ENCODE measurements at regions not wholly inside any gene's neighbourhood (a gene's known extent, or its start where the extent isn't known, plus 50 kb on each side); places are given as distances from the start of the nearest gene placed in this dataset.

GRCh38 chr14:76551906-76552305 lies 176.0 kb downstream of the ESRRB start:
- no peak for DNase-seq

GRCh38 chr14:76564471-76565422 lies 188.8 kb downstream of the ESRRB start:
- no peak for DNase-seq

GRCh38 chr14:76566439-76566838 lies 190.5 kb downstream of the ESRRB start:
- DNase-seq, result no peak

- no peak for DNase-seq
Measured at GRCh38 chr14:76574416-76575095, 186.7 kb upstream of the VASH1 start.

- DNase-seq, result no peak
Measured at GRCh38 chr14:76575108-76575507, 186.2 kb upstream of the VASH1 start.

GRCh38 chr14:76576047-76576741 lies 185.1 kb upstream of the VASH1 start:
- no peak for DNase-seq

- DNase-seq, result no peak
Measured at GRCh38 chr14:76577090-76577489, 184.2 kb upstream of the VASH1 start.

GRCh38 chr14:76577837-76578236 lies 183.4 kb upstream of the VASH1 start:
- no peak for DNase-seq

GRCh38 chr14:76580399-76580798 lies 180.9 kb upstream of the VASH1 start:
- DNase-seq, result no peak

- DNase-seq, result no peak
Measured at GRCh38 chr14:76580967-76581366, 180.3 kb upstream of the VASH1 start.

GRCh38 chr14:76581592-76581991 lies 179.7 kb upstream of the VASH1 start:
- no peak for DNase-seq

- DNase-seq, result no peak
Measured at GRCh38 chr14:76582447-76582846, 178.8 kb upstream of the VASH1 start.

- DNase-seq, result no peak
Measured at GRCh38 chr14:76583174-76583573, 178.1 kb upstream of the VASH1 start.

- no peak for DNase-seq
Measured at GRCh38 chr14:76583805-76584204, 177.5 kb upstream of the VASH1 start.

GRCh38 chr14:76584271-76584702 lies 177.0 kb upstream of the VASH1 start:
- no peak for DNase-seq

GRCh38 chr14:76585616-76586015 lies 175.7 kb upstream of the VASH1 start:
- DNase-seq, result no peak

GRCh38 chr14:76589246-76589645 lies 172.0 kb upstream of the VASH1 start:
- no peak for DNase-seq

GRCh38 chr14:76591266-76591665 lies 170.0 kb upstream of the VASH1 start:
- no peak for DNase-seq

GRCh38 chr14:76595266-76595665 lies 166.0 kb upstream of the VASH1 start:
- no peak for DNase-seq

GRCh38 chr14:76597387-76597786 lies 163.9 kb upstream of the VASH1 start:
- DNase-seq, result no peak

- no peak for DNase-seq
Measured at GRCh38 chr14:76599141-76599540, 162.1 kb upstream of the VASH1 start.

- no peak for DNase-seq
Measured at GRCh38 chr14:76599559-76600287, 161.5 kb upstream of the VASH1 start.

GRCh38 chr14:76603713-76604112 lies 157.6 kb upstream of the VASH1 start:
- DNase-seq, result no peak

All from activated CD8-positive, alpha-beta memory T cell treated with anti-CD3 and anti-CD28 coated beads for 24 hours (primary cell).